Esophagus squamous epithelium (tissue), 4 donors: ENCODE measurements at regions not wholly inside any gene's neighbourhood (a gene's known extent, or its start where the extent isn't known, plus 50 kb on each side); places are given as distances from the start of the nearest gene placed in this dataset.

Experiments used
- POLR2A ChIP-seq, 4 donors: fragments of 450-650 bp; IDR thresholded peaks; one replicate each; pipeline ENCODE4 v1.6.1; 2017; ENCODE audit warnings: antibody characterized with exemption in 4 of 4, mild to moderate bottlenecking in 4 of 4, moderate library complexity in 3 of 4
- TF ChIP-seq, protein P1 (sequence below), 6 experiments: fragments of 450-650 bp in 4 of 6; fragments of 200-600 bp in 2 of 6; sonication (generic) in 2 of 6; IDR thresholded peaks; one replicate each; pipeline ENCODE4 v1.5.1; 2016 to 2019; ENCODE audit warnings: antibody characterized with exemption in 6 of 6, mild to moderate bottlenecking in 4 of 6, moderate library complexity in 4 of 6

GRCh38 chr6:120214088-120214499, 864.5 kb upstream of the MAN1A1 start:
- TF ChIP-seq, protein P1, sequence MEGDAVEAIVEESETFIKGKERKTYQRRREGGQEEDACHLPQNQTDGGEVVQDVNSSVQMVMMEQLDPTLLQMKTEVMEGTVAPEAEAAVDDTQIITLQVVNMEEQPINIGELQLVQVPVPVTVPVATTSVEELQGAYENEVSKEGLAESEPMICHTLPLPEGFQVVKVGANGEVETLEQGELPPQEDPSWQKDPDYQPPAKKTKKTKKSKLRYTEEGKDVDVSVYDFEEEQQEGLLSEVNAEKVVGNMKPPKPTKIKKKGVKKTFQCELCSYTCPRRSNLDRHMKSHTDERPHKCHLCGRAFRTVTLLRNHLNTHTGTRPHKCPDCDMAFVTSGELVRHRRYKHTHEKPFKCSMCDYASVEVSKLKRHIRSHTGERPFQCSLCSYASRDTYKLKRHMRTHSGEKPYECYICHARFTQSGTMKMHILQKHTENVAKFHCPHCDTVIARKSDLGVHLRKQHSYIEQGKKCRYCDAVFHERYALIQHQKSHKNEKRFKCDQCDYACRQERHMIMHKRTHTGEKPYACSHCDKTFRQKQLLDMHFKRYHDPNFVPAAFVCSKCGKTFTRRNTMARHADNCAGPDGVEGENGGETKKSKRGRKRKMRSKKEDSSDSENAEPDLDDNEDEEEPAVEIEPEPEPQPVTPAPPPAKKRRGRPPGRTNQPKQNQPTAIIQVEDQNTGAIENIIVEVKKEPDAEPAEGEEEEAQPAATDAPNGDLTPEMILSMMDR (IDR thresholded peaks at IDR 0.05) = no peak
- no peak for TF ChIP-seq POLR2A (IDR thresholded peaks at IDR 0.05)
